SK-N-SH treated with all-trans-retinoic acid at 6 μM for 48 hours (cell line): ENCODE measurements at regions not wholly inside any gene's neighbourhood (a gene's known extent, or its start where the extent isn't known, plus 50 kb on each side); places are given as distances from the start of the nearest gene placed in this dataset.

Source experiments
- ARNTL ChIP-seq: fragments of 450-650 bp; formaldehyde crosslinking; IDR thresholded peaks from 2 replicates; pipeline ENCODE4 v1.5.0; 2020; ENCODE audit warnings: low read depth, mild to moderate bottlenecking, moderate library complexity, borderline replicate concordance
- CREB5 ChIP-seq: fragments of 250-450 bp; sonication (Bioruptor Pico); IDR thresholded peaks from 2 replicates; pipeline ENCODE4 v1.5.1; 2020; ENCODE audit warnings: low read depth, mild to moderate bottlenecking, moderate library complexity
- GLIS3 ChIP-seq: fragments of 250-450 bp; sonication (Bioruptor Pico); IDR thresholded peaks from 2 replicates; pipeline ENCODE4 v1.5.0; 2020; ENCODE audit warnings: mild to moderate bottlenecking, moderate library complexity
- ISL1 ChIP-seq: fragments of 250-450 bp; sonication (Bioruptor Pico); IDR thresholded peaks from 2 replicates; pipeline ENCODE4 v2.1.2; 2022; ENCODE audit warnings: mild to moderate bottlenecking, moderate library complexity
- OSR1 ChIP-seq: fragments of 250-450 bp; sonication (Bioruptor Pico); IDR thresholded peaks from 2 replicates; pipeline ENCODE4 v1.8.0; 2022; ENCODE audit warnings: moderate library complexity, mild to moderate bottlenecking, inconsistent platforms
- PATZ1 ChIP-seq: fragments of 250-450 bp; sonication (Bioruptor Pico); IDR thresholded peaks from 2 replicates; pipeline ENCODE4 v1.8.0; 2020; ENCODE audit warnings: mild to moderate bottlenecking, moderate library complexity, borderline replicate concordance
- ZFP3 ChIP-seq: fragments of 250-450 bp; sonication (Bioruptor Pico); IDR thresholded peaks from 2 replicates; pipeline ENCODE4 v1.5.0; 2020; ENCODE audit warnings: mild to moderate bottlenecking, moderate library complexity
- ZNF565 ChIP-seq: fragments of 450-650 bp; formaldehyde crosslinking; conservative IDR thresholded peaks from 2 replicates; pipeline ENCODE4 v1.5.0; 2020; ENCODE audit warnings: low read depth, mild to moderate bottlenecking, moderate library complexity
- ZNF70 ChIP-seq: fragments of 450-650 bp; formaldehyde crosslinking; IDR thresholded peaks from 2 replicates; pipeline ENCODE4 v1.5.0; 2020; ENCODE audit warnings: mild to moderate bottlenecking, moderate library complexity

- TF ChIP-seq PATZ1 (CRISPR knock-in tag) (no peak), ZFP3 (CRISPR knock-in tag) (no peak), CREB5 (CRISPR knock-in tag) (no peak), ZNF70 (no peak), GLIS3 (CRISPR knock-in tag) (no peak), OSR1 (no peak), ARNTL (no peak), ZNF565 (CRISPR knock-in tag) (no peak), ISL1 (CRISPR knock-in tag) (no peak)
These were observed 97.3 kb downstream of the PPP1R2C start for GRCh38 chrX:42680666-42681065.
